HepG2 (cell line): ENCODE measurements at regions not wholly inside any gene's neighbourhood (a gene's known extent, or its start where the extent isn't known, plus 50 kb on each side); places are given as distances from the start of the nearest gene placed in this dataset.

ENCODE experiments used
- CC2D1A ChIP-seq: sonication (generic); formaldehyde crosslinking; IDR thresholded peaks from 2 replicates; pipeline ENCODE4 v1.8.1; 2023; ENCODE audit warnings: mild to moderate bottlenecking, missing genetic modification reagents
- FIP1L1 ChIP-seq: fragments of 200-400 bp; formaldehyde crosslinking; IDR thresholded peaks from 2 replicates; pipeline ENCODE4 v1.6.1; 2018; ENCODE audit warnings: low read depth, mild to moderate bottlenecking, low read length, moderate library complexity, borderline replicate concordance; ENCODE audit not compliant: insufficient read depth
- HNRNPK ChIP-seq: fragments of 200-400 bp; formaldehyde crosslinking; IDR thresholded peaks from 2 replicates; pipeline ENCODE4 v1.6.1; 2018; ENCODE audit warnings: low read length, low read depth, moderate library complexity, mild to moderate bottlenecking; ENCODE audit not compliant: poor library complexity, severe bottlenecking
- HOXA7 ChIP-seq: sonication (generic); formaldehyde crosslinking; IDR thresholded peaks from 2 replicates; pipeline ENCODE4 v1.8.1; 2022; ENCODE audit warnings: mild to moderate bottlenecking, missing genetic modification reagents, moderate library complexity
- JUNB ChIP-seq: sonication (generic); formaldehyde crosslinking; IDR thresholded peaks from 2 replicates; pipeline ENCODE4 v1.8.0; 2022; ENCODE audit warnings: missing genetic modification reagents, mild to moderate bottlenecking, borderline replicate concordance
- RFX5 ChIP-seq: IDR thresholded peaks from 2 replicates; pipeline ENCODE4 v1.6.1; 2011; ENCODE audit warnings: low read depth, low read length, improper control_type of control experiment
- SAP130 ChIP-seq: IDR thresholded peaks from 2 replicates; pipeline ENCODE4 v1.6.1; 2016; ENCODE audit warnings: low read depth
- SP2 ChIP-seq: sonication (generic); formaldehyde crosslinking; IDR thresholded peaks from 2 replicates; pipeline ENCODE4 v1.5.1; 2020; ENCODE audit warnings: mild to moderate bottlenecking, missing genetic modification reagents
- TF ChIP-seq, protein P1 (sequence below): sonication (generic); formaldehyde crosslinking; IDR thresholded peaks from 2 replicates; pipeline ENCODE4 v1.8.1; 2022; ENCODE audit warnings: mild to moderate bottlenecking, missing genetic modification reagents
- TF ChIP-seq, protein P2 (sequence below): sonication (generic); formaldehyde crosslinking; IDR thresholded peaks from 2 replicates; pipeline ENCODE4 v1.5.0; 2020; ENCODE audit warnings: mild to moderate bottlenecking, missing genetic modification reagents, moderate library complexity
- TF ChIP-seq, protein P3 (sequence below): sonication (generic); formaldehyde crosslinking; IDR thresholded peaks from 2 replicates; pipeline ENCODE4 v1.5.1; 2020; ENCODE audit warnings: missing genetic modification reagents, mild to moderate bottlenecking, borderline replicate concordance
- TF ChIP-seq, protein P4 (sequence below), 2 experiments: IDR thresholded peaks; 2 replicates each; pipeline ENCODE4 v1.6.1; 2011 to 2012; ENCODE audit warnings: low read length in 2 of 2, borderline replicate concordance in 1 of 2, low read depth in 1 of 2, mild to moderate bottlenecking in 1 of 2, moderate library complexity in 1 of 2
- TF ChIP-seq, protein P5 (sequence below): sonication (generic); formaldehyde crosslinking; IDR thresholded peaks from 2 replicates; pipeline ENCODE4 v1.4.0; 2020; ENCODE audit warnings: missing genetic modification reagents

DNA sequence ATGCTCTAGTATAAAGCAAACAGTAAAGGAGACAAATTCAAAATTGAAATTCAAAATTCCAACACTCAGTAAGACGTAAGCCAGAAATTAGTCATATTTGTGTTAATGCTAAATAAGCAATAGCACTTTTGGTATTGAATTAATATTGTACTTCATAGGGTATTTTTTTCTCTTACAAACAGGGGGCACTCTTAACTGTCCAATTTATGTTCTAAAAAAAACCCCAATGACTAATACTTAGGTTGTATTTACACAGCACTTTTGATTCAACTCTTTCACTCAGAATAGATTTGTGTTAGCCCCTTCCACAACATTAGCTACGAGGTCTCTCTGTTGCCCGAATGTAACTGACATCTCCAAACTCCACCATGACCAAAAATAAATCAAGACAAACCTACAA is 284.9 kb upstream of the COBL start:
- TF ChIP-seq HOXA7 (CRISPR knock-in tag) (no peak), SP2 (CRISPR knock-in tag) (no peak), SAP130 (CRISPR knock-in tag) (no peak), RFX5 (no peak), JUNB (no peak), HNRNPK (no peak), FIP1L1 (no peak), CC2D1A (CRISPR knock-in tag) (no peak)
- TF ChIP-seq, protein P1, sequence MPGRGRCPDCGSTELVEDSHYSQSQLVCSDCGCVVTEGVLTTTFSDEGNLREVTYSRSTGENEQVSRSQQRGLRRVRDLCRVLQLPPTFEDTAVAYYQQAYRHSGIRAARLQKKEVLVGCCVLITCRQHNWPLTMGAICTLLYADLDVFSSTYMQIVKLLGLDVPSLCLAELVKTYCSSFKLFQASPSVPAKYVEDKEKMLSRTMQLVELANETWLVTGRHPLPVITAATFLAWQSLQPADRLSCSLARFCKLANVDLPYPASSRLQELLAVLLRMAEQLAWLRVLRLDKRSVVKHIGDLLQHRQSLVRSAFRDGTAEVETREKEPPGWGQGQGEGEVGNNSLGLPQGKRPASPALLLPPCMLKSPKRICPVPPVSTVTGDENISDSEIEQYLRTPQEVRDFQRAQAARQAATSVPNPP (CRISPR knock-in tag): no peak
- TF ChIP-seq, protein P2, sequence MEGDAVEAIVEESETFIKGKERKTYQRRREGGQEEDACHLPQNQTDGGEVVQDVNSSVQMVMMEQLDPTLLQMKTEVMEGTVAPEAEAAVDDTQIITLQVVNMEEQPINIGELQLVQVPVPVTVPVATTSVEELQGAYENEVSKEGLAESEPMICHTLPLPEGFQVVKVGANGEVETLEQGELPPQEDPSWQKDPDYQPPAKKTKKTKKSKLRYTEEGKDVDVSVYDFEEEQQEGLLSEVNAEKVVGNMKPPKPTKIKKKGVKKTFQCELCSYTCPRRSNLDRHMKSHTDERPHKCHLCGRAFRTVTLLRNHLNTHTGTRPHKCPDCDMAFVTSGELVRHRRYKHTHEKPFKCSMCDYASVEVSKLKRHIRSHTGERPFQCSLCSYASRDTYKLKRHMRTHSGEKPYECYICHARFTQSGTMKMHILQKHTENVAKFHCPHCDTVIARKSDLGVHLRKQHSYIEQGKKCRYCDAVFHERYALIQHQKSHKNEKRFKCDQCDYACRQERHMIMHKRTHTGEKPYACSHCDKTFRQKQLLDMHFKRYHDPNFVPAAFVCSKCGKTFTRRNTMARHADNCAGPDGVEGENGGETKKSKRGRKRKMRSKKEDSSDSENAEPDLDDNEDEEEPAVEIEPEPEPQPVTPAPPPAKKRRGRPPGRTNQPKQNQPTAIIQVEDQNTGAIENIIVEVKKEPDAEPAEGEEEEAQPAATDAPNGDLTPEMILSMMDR: no peak
- TF ChIP-seq, protein P3, sequence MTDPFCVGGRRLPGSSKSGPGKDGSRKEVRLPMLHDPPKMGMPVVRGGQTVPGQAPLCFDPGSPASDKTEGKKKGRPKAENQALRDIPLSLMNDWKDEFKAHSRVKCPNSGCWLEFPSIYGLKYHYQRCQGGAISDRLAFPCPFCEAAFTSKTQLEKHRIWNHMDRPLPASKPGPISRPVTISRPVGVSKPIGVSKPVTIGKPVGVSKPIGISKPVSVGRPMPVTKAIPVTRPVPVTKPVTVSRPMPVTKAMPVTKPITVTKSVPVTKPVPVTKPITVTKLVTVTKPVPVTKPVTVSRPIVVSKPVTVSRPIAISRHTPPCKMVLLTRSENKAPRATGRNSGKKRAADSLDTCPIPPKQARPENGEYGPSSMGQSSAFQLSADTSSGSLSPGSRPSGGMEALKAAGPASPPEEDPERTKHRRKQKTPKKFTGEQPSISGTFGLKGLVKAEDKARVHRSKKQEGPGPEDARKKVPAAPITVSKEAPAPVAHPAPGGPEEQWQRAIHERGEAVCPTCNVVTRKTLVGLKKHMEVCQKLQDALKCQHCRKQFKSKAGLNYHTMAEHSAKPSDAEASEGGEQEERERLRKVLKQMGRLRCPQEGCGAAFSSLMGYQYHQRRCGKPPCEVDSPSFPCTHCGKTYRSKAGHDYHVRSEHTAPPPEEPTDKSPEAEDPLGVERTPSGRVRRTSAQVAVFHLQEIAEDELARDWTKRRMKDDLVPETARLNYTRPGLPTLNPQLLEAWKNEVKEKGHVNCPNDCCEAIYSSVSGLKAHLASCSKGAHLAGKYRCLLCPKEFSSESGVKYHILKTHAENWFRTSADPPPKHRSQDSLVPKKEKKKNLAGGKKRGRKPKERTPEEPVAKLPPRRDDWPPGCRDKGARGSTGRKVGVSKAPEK (CRISPR knock-in tag): no peak
- TF ChIP-seq, protein P4, sequence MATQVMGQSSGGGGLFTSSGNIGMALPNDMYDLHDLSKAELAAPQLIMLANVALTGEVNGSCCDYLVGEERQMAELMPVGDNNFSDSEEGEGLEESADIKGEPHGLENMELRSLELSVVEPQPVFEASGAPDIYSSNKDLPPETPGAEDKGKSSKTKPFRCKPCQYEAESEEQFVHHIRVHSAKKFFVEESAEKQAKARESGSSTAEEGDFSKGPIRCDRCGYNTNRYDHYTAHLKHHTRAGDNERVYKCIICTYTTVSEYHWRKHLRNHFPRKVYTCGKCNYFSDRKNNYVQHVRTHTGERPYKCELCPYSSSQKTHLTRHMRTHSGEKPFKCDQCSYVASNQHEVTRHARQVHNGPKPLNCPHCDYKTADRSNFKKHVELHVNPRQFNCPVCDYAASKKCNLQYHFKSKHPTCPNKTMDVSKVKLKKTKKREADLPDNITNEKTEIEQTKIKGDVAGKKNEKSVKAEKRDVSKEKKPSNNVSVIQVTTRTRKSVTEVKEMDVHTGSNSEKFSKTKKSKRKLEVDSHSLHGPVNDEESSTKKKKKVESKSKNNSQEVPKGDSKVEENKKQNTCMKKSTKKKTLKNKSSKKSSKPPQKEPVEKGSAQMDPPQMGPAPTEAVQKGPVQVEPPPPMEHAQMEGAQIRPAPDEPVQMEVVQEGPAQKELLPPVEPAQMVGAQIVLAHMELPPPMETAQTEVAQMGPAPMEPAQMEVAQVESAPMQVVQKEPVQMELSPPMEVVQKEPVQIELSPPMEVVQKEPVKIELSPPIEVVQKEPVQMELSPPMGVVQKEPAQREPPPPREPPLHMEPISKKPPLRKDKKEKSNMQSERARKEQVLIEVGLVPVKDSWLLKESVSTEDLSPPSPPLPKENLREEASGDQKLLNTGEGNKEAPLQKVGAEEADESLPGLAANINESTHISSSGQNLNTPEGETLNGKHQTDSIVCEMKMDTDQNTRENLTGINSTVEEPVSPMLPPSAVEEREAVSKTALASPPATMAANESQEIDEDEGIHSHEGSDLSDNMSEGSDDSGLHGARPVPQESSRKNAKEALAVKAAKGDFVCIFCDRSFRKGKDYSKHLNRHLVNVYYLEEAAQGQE (IDR thresholded peaks at IDR 0.05; ENCODE audit: borderline replicate concordance in 1 of 2, low read depth in 1 of 2, low read length in 2 of 2): no peak
- TF ChIP-seq, protein P5, sequence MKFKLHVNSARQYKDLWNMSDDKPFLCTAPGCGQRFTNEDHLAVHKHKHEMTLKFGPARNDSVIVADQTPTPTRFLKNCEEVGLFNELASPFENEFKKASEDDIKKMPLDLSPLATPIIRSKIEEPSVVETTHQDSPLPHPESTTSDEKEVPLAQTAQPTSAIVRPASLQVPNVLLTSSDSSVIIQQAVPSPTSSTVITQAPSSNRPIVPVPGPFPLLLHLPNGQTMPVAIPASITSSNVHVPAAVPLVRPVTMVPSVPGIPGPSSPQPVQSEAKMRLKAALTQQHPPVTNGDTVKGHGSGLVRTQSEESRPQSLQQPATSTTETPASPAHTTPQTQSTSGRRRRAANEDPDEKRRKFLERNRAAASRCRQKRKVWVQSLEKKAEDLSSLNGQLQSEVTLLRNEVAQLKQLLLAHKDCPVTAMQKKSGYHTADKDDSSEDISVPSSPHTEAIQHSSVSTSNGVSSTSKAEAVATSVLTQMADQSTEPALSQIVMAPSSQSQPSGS (CRISPR knock-in tag): no peak
